Endothelial cell of umbilical vein (primary cell): ENCODE measurements at regions not wholly inside any gene's neighbourhood (a gene's known extent, or its start where the extent isn't known, plus 50 kb on each side); places are given as distances from the start of the nearest gene placed in this dataset.
"Not testable (repeated sequence)": the region's sequence is repeated elsewhere in the genome, so short reads cannot be mapped to it uniquely, and the experiment has no call there.

Experiments
- BruUV-seq: library from RNA; stranded (reverse); fragments of 400-500 nt; replicated peaks from 2 replicates; lab custom pipeline; 2021; lab: Mats Ljungman, UMichigan
- CTCF ChIA-PET: fragments of 300-600, 350-600 bp; sonication (Branson Sonifier 250); formaldehyde crosslinking; loops from one replicate; lab custom pipeline; 2021; ENCODE audit warnings: antibody characterized with exemption, inconsistent platforms; lab: Charles Lee
- POLR2A ChIA-PET: fragments of 300-600, 350-600 bp; sonication (Branson Sonifier 250); formaldehyde crosslinking; loops from one replicate; lab custom pipeline; 2021; ENCODE audit warnings: antibody characterized with exemption, inconsistent platforms; lab: Charles Lee
- DNase-seq: peaks from one replicate; pipeline ENCODE4 v3.0.0-alpha.2; 2011; ENCODE audit warnings: low read depth, low spot score
- FAIRE-seq: peaks from 2 replicates; lab custom pipeline; 2011; peaks lifted over from hg19 to GRCh38; lab: Jason Lieb, UNC
- H2AFZ ChIP-seq: 2 replicates; pipeline ENCODE4 v1.6.0; 2012; ENCODE audit warnings: low read depth, low read length, control low read depth, inconsistent platforms
- H3K27ac ChIP-seq: 2 replicates; pipeline ENCODE4 v1.5.1; 2011; ENCODE audit warnings: low read depth, mild to moderate bottlenecking, control low read depth, low read length, moderate library complexity; ENCODE audit not compliant: insufficient read depth
- H3K27me3 ChIP-seq, 2 experiments: 2 replicates each; pipeline versions ENCODE4 v1.6.0 to v1.6.1; 2011; ENCODE audit warnings: low read length in 2 of 2, mixed read lengths in 1 of 2; ENCODE audit not compliant: control insufficient read depth in 2 of 2, insufficient read depth in 2 of 2
- H3K36me3 ChIP-seq, 2 experiments: 2 replicates in 1 of 2; 3 replicates in 1 of 2; pipeline ENCODE4 v1.5.1; 2011; ENCODE audit warnings: low read length in 2 of 2, mild to moderate bottlenecking in 1 of 2, moderate library complexity in 1 of 2; ENCODE audit not compliant: control insufficient read depth in 2 of 2, insufficient read depth in 2 of 2; ENCODE audit errors: extremely low read depth in 1 of 2
- H3K4me1 ChIP-seq: 3 replicates; pipeline ENCODE4 v1.5.1; 2011; ENCODE audit warnings: mild to moderate bottlenecking, low read length; ENCODE audit not compliant: control insufficient read depth, insufficient read depth; ENCODE audit errors: extremely low read depth
- H3K4me2 ChIP-seq: 2 replicates; pipeline ENCODE4 v1.6.1; 2011; ENCODE audit warnings: low read length, control low read depth, mixed read lengths; ENCODE audit not compliant: insufficient read depth
- H3K4me3 ChIP-seq, 3 experiments: fragments of 200-600 bp in 1 of 3; sonication (generic), shearing (Covaris generic) in 1 of 3; replicated peaks in 1 of 3; 2 replicates each; pipeline ENCODE4 v1.5.1; 2011 to 2016; ENCODE audit warnings: control low read depth in 3 of 3, low read length in 3 of 3, mild to moderate bottlenecking in 2 of 3, inconsistent platforms in 1 of 3, low read depth in 1 of 3, moderate library complexity in 1 of 3; ENCODE audit not compliant: insufficient read depth in 1 of 3
- H3K79me2 ChIP-seq: 2 replicates; pipeline ENCODE4 v1.6.0; 2012; ENCODE audit warnings: low read length, inconsistent platforms; ENCODE audit not compliant: control insufficient read depth, insufficient read depth
- H3K9ac ChIP-seq: replicated peaks from 2 replicates; pipeline ENCODE3; 2011; ENCODE audit warnings: low read length, control low read depth; ENCODE audit not compliant: insufficient read depth; ENCODE audit errors: extremely low read depth
- H3K9me1 ChIP-seq: replicated peaks from 3 replicates; pipeline ENCODE4 v1.6.0; 2011; ENCODE audit warnings: mild to moderate bottlenecking, low read length; ENCODE audit not compliant: control insufficient read depth, insufficient read depth; ENCODE audit errors: extremely low read depth
- H3K9me3 ChIP-seq: replicated peaks from 2 replicates; pipeline ENCODE4 v1.5.1; 2012; ENCODE audit warnings: low read length, inconsistent platforms; ENCODE audit not compliant: control insufficient read depth, insufficient read depth
- H4K20me1 ChIP-seq: replicated peaks from 2 replicates; pipeline ENCODE3; 2011; ENCODE audit warnings: mild to moderate bottlenecking, low read length; ENCODE audit not compliant: control insufficient read depth, insufficient read depth; ENCODE audit errors: extremely low read depth
- dilution Hi-C: fragments of 300-500 bp; cut with MboI; formaldehyde crosslinking; loops from one replicate; pipeline ENCODE4 v1.15.0; 2019; ENCODE audit warnings: low sequenced_read_pairs; ENCODE audit not compliant: extremely low pct_ligation_motif_present
- intact Hi-C: fragments of 100-400 bp; cut with micrococcal nuclease; formaldehyde crosslinking; loops from one replicate; pipeline ENCODE4 v1.10.0; 2022

GRCh38 chr9:39503178-39503577 lies 147.7 kb downstream of the SPATA31A1 start:
- H3K9ac ChIP-seq, intact Hi-C loops, H3K27me3 ChIP-seq, POLR2A ChIA-PET, dilution Hi-C loops, FAIRE-seq, H3K27ac ChIP-seq, H3K9me1 ChIP-seq, H3K9me3 ChIP-seq, H4K20me1 ChIP-seq, DNase-seq, H3K4me2 ChIP-seq, CTCF ChIA-PET, H3K4me1 ChIP-seq, BruUV-seq, H3K36me3 ChIP-seq, H2AFZ ChIP-seq, H3K4me3 ChIP-seq, H3K79me2 ChIP-seq: not testable (repeated sequence)

- H3K36me3 ChIP-seq, H3K9ac ChIP-seq, H3K27me3 ChIP-seq, dilution Hi-C loops, DNase-seq, H3K27ac ChIP-seq, FAIRE-seq, H3K9me1 ChIP-seq, BruUV-seq, H3K4me3 ChIP-seq, CTCF ChIA-PET, H3K79me2 ChIP-seq, H2AFZ ChIP-seq, POLR2A ChIA-PET, H3K4me2 ChIP-seq, H3K4me1 ChIP-seq, H3K9me3 ChIP-seq, intact Hi-C loops, H4K20me1 ChIP-seq: not testable (repeated sequence)
These were observed 172.0 kb downstream of the SPATA31A1 start for GRCh38 chr9:39527387-39528029.

GRCh38 chr9:39532597-39532996 lies 177.1 kb downstream of the SPATA31A1 start:
- H3K9me1 ChIP-seq, H3K4me1 ChIP-seq, FAIRE-seq, H3K9me3 ChIP-seq, BruUV-seq, H3K4me2 ChIP-seq, H3K27me3 ChIP-seq, H3K36me3 ChIP-seq, DNase-seq, H3K27ac ChIP-seq, POLR2A ChIA-PET, intact Hi-C loops, H2AFZ ChIP-seq, H3K79me2 ChIP-seq, H3K9ac ChIP-seq, CTCF ChIA-PET, dilution Hi-C loops, H4K20me1 ChIP-seq, H3K4me3 ChIP-seq: not testable (repeated sequence)

GRCh38 chr9:39533001-39533762 lies 177.7 kb downstream of the SPATA31A1 start:
- H3K36me3 ChIP-seq, CTCF ChIA-PET, H3K9me1 ChIP-seq, POLR2A ChIA-PET, FAIRE-seq, H3K4me2 ChIP-seq, H3K9ac ChIP-seq, H2AFZ ChIP-seq, dilution Hi-C loops, H4K20me1 ChIP-seq, H3K4me1 ChIP-seq, BruUV-seq, H3K9me3 ChIP-seq, H3K27ac ChIP-seq, DNase-seq, intact Hi-C loops, H3K27me3 ChIP-seq, H3K79me2 ChIP-seq, H3K4me3 ChIP-seq: not testable (repeated sequence)
